Coronary artery (tissue), 2 donors: ENCODE measurements at regions not wholly inside any gene's neighbourhood (a gene's known extent, or its start where the extent isn't known, plus 50 kb on each side); places are given as distances from the start of the nearest gene placed in this dataset.

Experiments
- DNase-seq: peaks from one replicate; pipeline ENCODE4 v3.0.0-alpha.2; 2017; ENCODE audit warnings: low spot score
- H3K27ac ChIP-seq, 2 donors: fragments of 200-600 bp; sonication (generic); one replicate each; pipeline ENCODE4 v1.5.1; 2016 to 2019
- H3K4me3 ChIP-seq: fragments of 200-600 bp; sonication (generic); 2 replicates; pipeline ENCODE4 v1.5.1; 2016; ENCODE audit warnings: mild to moderate bottlenecking, moderate library complexity
- CTCF ChIP-seq: fragments of 200-600 bp; sonication (generic); IDR thresholded peaks from one replicate; pipeline ENCODE4 v1.5.1; 2019; ENCODE audit warnings: antibody characterized with exemption

DNA sequence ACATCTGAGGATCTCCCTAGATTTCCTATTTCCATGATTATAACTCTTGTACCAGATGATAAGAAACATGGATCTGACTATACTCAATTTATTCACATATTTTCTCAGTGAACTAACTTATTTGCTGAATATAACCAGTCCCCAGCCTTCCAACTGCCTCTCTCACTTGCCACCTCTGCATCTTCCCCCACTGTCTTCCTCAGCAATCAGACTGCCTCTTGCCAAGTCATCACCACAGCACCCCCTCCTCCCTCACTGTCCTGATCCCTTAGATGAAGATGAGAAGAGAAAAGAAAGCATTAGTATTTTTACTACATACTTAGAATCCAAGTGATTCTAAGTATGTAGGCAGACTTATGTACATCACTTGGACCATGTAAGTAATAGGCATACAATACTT lies 71.9 kb downstream of the GTPBP8 start:
- Histone ChIP-seq H3K27ac (no peak overlapping the region), H3K4me3 (no peak overlapping the region)
- TF ChIP-seq CTCF: no peak
- DNase-seq: no peak

GRCh38 chr3:113063126-113063894 lies 72.5 kb downstream of the GTPBP8 start:
- no peak for TF ChIP-seq CTCF
- no peak for DNase-seq
- no peak overlapping the region for H3K27ac ChIP-seq
- H3K4me3 ChIP-seq: no peak overlapping the region

DNA sequence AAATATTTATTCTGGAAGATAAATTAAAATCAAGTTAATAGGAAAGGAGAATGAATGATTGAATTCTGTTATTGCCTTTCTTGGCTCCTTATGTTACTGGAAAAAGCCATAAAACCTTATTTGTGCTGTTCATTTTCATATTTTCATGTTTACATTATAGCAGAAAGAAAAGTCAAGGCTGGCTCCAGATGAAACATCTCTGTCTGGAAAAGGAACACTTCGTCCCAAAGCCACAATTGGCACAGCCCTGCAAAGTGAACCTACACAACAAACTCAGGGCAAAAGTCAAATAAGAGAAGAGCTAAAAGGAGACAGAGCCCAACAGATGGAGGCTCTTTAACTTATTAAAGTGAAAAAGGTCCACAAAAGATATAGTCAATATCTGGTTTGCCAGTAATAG lies 73.4 kb downstream of the GTPBP8 start:
- Histone ChIP-seq H3K27ac (no peak overlapping the region), H3K4me3 (no peak overlapping the region)
- DNase-seq: no peak
- no peak for TF ChIP-seq CTCF

GRCh38 chr3:113065336-113065735 lies 74.6 kb downstream of the GTPBP8 start:
- no peak for DNase-seq
- no peak overlapping the region for H3K27ac ChIP-seq
- TF ChIP-seq CTCF: no peak
- no peak overlapping the region for H3K4me3 ChIP-seq

DNA sequence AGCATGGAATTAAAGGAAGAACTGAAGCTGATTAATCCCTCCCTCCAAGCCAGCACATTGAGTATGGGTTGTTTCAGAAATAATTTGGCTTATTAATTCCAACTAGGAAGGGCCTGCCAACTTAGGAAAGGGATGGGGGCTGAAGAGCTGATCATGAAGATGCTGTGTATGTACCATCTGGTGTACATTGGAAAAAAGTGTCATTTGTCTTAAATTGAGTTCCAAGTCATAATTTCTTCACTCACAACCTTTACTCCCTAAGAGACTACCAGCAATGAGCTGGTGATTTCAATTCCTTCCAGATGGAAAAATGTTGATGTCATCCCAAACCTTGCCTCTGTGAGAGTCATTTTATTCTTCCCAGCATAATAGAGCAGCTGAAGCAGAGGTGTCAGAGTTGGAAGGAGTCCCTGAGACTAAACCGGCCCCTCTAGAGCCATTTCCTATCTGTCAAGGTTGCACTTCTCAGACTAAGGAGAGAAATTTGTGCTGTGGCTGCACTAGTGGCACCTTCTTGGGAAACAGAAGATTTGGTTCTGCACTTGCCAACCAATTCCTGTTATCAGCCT lies 79.4 kb downstream of the GTPBP8 start:
- Histone ChIP-seq H3K4me3 (no peak overlapping the region), H3K27ac (no peak overlapping the region)
- DNase-seq: no peak

GRCh38 chr3:113070681-113071113 lies 79.9 kb downstream of the GTPBP8 start:
- no peak overlapping the region for H3K27ac ChIP-seq
- H3K4me3 ChIP-seq: no peak overlapping the region
- DNase-seq: no peak
- no peak for TF ChIP-seq CTCF

More for the DNA sequence above, 79.4 kb downstream of the GTPBP8 start:
- TF ChIP-seq CTCF: no peak

GRCh38 chr3:113075588-113075987 lies 84.8 kb downstream of the GTPBP8 start:
- Histone ChIP-seq H3K4me3 (no peak overlapping the region), H3K27ac (no peak overlapping the region)
- no peak for TF ChIP-seq CTCF
- DNase-seq: no peak
